ENCODE measurements at regions not wholly inside any gene's neighbourhood (a gene's known extent, or its start where the extent isn't known, plus 50 kb on each side); places are given as distances from the start of the nearest gene placed in this dataset.
"Not testable (repeated sequence)": the region's sequence is repeated elsewhere in the genome, so short reads cannot be mapped to it uniquely, and the experiment has no call there.

DNA sequence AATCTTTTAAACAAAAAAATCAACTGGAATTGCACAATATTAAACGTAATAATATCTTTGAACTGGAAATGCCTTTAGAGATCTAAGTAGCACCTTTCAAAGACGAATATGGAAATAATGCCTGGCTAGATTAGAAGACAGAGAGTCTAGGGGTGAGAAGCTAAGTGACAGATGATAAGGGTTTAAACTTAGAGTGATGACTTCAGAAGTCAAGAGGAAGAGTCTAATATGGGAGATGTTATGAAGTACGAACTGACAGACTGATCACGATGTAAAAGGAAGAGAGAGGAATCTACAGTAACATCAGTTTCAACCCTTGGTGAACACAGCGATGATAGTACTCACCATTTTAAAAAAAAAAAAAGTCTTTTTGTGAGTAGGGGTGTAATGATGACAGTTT is 57.9 kb downstream of the HINT1 start:
- no peak for DNase-seq (ENCODE audit: low spot score)

DNA sequence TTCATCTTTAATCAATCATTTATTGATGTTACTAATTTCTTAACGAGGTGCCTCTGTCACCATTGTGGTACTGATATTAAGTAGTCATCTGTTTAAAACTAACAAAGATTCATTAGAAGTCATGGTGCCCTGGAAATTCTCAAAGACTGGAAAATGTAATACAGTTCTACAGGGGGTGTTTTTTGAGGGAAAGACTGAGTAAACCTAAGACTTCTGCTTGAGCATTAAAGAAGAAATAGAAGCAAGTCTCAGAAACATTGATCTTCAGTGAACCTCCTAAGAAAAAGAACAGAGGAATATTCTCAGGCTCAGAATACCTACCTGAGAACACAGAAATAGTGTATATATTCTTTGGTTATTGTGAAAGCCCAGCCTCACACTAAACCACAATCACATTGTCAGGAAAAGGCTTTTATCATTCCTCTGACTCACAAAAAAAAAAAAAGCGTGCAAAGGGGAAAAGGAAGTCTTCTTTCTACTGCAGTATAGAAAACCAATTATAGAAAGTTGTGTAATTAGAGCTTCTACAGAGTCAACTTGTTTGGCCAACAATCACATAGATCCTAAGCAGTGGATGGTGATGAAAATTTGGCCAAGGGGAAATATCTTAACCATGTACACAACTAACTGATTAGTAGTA is 60.8 kb downstream of the HINT1 start:
- DNase-seq (ENCODE audit: low spot score): no peak

DNA sequence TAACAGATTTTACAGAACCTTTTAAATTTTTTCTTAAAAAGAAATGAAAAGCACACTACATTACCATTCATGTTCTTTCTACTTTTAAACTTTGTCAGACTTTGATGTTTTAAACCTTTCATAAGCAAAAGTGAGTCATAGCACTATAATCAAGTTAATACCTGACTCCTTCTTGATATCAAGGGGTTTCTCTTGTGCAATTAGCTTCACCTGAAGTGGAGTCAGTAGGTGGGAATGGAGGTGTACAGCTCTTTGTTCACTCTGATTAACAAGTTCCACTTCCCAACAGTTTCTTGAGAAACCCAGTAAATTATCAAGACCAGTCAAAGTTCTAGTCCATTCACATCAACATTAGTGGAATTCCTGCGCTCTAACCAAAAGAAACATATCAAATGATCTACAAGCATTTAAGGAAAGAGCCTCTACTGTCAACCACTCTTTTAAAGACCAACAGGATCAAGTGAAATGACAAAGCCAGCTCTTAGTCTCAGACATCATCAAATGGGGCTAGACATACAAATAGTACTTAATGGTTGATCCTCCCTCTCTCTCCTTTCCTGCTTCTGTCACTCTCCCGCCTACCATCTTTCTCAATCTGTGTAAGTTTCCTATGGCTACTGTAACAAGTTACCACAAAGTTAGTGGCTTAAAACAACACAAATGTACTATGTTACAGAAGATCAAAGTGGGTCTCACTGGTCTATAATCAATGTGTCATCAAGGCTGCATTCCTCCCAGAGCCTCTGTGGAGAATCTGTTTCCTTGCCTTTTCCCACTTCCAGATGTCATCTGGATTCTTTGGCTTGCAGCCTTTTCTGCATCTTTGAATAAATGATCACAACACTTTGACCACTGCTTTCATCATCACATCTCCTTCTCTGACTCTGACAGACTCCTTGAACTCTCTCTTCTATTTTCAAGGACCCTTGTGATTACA is 68.0 kb downstream of the HINT1 start:
- no peak for DNase-seq (ENCODE audit: low spot score)

DNA sequence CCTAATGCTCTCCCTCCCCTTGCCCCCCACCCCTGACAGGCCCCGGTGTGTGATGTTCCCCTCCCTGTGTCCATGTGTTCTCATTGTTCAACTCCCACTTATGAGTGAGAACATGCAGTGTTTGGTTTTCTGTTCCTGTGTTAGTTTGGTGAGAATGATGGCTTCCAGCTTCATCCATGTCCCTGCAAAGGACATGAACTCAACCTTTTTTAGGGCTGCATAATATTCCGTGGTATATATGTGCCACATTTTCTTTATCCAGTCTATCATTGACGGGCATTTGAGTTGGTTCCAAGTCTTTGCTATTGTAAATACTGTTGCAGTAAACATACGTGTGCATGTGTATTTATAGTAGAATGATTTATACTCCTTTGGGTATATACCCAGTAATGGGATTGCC is 69.5 kb downstream of the HINT1 start:
- not testable (repeated sequence) for DNase-seq (ENCODE audit: low spot score)

DNA sequence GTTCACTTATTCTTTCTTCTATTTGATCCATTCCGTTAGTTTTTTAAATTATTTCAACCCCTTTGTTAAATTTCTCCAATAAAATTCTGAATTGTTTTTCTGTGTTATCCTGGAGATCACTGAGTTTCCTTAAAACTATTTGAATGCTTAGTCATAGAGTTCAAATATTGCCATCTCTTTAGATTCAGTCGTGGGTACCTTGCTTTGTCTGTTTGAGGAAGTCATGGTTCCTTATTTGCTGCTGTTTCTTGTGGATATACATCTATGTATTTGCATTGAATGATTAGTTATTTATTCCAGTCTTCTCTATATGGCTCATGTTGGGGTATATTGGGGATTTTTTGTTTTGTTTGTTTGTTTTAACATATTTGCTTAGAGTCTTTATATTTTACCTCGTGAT is 80.6 kb downstream of the HINT1 start:
- DNase-seq (ENCODE audit: low spot score): no peak

DNA sequence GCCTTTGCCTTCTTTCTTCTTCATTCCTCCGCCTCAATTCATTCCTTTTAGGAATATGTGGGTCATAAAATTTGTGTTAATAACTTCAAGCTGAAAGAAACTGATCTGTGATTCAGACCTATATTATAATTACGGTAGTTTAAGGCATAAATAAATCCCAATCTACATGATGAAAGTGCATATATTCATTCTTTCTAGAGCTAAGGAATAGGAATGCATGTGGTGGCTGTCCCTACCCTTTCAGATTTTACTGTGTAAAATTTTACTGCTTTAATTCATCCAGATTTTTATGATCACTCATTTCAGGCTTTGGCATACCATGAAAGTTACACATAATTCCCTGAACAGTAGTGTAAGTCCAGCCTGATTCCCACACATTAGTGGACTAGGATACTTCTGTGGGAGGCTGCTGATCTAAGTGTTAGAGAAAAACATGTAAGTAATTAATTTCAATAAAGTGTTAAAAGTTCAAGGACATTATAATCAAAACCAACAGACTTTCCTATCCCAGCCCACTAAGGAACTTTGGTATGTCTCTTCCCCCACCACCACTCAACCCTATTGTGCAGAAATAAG is 83.1 kb downstream of the HINT1 start:
- DNase-seq (ENCODE audit: low spot score): no peak

DNA sequence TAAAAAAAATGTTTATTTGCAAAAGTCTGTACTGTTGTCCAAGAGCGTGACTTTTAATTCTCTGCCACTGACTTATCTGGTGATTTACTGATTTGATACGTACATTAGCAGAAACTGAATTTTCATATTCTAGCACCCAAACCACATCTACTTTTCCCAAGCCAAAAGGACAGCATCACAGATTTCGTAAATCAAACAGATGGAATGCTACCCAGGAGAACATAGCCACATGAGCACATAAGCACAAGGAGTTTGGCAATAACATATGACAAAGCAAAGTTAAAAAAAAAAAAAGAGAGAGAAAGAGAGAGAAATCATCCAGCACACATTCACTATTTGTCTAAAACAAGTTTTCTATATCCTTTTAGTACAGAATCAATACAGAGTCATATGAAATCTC is 83.7 kb downstream of the HINT1 start:
- DNase-seq (ENCODE audit: low spot score): no peak

DNA sequence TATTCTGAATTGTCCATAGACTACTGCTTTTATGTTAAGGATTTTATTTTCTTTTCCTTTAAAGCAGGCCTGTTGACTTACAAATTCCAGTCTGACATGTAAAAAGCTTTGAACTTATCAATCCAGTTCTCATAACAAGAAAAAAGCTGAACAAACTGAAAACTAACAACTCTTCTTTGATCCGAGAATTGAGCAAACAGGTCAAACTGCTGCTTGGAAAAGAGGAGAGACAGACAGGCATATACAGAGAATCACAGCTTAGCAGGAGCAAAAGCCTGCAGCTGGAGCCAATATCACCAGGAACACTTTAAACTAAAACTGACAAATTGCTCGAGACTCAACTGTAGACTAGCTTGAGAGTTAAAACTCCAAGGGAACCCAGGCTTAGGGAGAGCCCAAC is 85.8 kb downstream of the HINT1 start:
- no peak for DNase-seq (ENCODE audit: low spot score)

DNA sequence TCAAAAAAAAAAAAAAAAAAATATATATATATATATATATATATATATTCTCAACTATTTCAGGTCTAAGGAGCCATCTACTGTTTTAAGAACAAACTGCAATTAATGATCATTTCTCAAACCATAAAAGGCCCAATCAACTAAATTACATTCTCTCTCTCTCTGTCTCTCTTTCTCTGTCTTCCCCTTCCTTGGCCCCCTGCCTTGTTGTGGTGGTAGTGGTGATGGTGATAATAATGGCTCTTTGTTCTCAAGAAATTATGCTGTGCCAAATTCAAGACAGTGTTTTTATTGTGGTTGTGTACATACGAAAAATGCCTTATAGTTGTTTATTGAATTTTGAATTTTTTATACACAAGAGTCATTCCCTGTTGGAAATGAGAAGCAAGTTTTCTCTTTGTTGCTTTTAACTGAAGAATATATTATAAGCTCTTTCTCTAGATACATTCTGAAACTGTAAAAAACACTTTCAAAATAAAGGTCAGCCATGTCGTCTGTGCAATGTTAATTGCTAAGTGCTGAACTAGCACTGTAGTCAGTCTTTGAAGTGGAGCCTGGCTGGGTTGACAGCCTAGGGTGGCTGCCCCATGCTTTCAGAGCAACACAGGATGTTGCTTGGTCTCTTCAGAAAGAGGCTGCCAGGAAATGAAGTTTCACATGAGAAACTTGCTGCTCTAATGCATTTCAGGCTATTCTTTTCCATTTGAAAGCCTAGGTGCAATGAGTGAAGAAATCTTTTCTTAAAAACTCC is 96.0 kb downstream of the HINT1 start:
- DNase-seq (ENCODE audit: low spot score): no peak

DNA sequence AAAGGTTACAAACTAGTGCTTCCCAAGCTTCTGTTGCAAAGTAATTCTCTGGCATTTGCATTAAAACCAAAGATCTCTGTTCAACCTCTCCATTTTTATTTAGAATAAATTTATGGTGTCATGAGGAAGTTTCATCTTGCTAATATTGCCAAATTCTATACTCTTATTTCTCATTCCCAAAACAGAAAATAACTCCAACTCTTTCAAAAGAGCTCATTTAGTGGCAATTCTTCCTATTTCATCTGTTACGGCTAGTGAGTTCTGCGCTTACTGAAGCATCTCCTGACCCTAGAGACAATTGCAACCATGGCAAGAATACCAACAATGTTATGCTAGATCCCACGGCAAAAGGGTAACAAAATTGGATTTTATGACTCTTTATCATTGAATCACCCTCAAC is 97.0 kb downstream of the HINT1 start:
- DNase-seq (ENCODE audit: low spot score): no peak

DNA sequence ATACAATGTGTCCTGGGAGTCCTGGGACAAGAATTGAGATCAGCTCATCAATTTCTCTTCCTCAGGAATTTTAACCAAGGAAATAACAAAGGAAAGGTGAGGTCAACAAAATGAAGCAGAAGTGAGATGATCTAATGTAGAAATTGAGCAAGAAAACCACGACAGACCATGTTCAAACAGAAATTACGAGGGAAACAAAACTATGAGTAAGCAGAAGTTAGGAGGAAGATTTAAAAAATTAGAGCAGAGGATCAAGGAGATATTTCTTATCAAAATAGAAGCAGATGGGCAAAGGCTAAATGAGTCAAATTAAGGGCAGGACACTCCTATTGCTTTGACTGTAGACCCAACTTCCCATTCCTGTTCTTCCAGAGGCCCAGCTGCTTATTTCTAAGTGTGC is 97.4 kb downstream of the HINT1 start:
- no peak for DNase-seq (ENCODE audit: low spot score)

DNA sequence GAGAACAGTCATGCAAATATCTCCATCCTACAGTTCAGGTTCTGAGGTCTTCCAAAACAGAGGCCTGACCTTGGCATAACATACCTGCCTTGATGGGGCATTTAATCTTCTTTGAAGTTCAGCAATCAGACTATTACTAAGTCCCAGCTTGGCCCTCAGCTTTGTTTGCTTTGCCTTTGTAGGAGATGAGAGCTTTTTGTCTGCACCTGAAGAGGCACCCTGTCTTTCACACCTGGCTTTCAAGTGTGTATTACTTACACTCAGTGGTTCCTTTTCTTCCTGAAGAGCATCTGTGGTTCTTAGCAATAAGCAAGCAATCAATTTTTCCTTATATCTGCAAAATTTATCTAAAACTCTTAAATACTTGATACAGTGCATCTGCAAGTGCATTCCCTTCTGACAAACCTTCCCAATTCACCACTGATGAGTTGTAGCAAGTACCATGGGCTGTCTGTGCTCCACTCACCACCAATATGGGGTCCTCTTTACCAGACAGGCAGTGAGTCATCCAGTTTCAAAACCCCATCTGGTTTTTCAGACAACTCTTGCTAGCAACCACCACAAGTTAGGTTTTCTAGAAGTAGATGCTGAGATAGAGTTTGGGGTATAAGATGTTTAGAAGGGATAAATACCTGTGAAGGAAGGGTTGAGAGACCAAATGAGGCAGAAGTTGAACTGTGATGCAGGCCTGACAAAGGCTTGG is 100.2 kb downstream of the HINT1 start:
- DNase-seq (ENCODE audit: low spot score): no peak

DNA sequence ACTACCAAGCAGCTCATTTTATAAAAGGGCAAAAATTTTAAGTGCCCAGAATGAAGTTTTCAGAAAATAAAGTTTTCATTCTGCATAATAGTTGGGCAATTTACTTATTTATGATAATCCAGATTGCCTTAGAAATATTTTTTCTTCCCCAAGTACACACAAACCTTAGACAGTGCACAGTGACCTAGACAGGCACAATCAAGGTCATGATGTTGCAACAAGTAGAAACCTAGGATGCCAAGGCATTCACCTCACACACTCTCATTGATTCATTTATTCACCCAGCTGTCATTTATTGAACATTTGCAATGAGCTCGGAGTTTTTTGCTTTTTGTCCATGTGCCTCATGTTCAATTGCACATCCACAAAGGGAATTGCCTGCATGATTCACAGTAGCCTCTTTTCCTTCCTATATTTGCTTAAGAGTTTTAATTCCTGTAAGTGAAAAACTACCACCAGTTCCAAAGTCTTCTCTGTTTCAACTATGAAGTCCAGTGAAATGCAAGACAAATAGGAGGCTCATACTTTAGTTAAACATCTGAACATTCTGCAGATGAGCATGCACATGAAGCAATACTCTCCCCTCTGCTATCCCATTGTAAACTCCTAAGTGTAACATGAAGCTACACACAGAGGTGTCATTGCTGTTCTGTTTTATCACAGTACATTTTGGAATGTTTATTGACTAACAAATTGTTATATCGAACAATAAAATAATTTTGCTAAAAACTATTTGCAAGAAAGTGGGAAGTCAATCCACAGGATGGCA is 122.9 kb downstream of the HINT1 start:
- DNase-seq (ENCODE audit: low spot score): no peak

DNA sequence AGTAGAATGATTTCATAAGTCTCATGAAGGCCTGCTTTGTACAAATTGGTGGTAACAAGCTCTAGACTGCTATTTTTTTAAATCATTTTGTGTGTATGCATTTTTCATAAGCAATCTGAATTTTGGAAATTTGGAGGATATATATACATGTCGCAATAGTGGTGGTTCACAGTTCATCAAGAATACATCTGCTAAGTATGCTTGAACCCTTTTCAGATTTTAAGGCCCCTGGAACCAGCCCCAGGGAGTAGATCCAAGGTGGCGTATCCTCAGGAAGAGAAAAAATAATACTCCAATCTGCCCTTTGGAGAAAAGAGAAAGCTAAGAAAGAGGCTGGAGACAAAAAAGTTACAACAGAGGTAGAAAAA is 141.6 kb downstream of the HINT1 start:
- no peak for DNase-seq (ENCODE audit: low spot score)

DNA sequence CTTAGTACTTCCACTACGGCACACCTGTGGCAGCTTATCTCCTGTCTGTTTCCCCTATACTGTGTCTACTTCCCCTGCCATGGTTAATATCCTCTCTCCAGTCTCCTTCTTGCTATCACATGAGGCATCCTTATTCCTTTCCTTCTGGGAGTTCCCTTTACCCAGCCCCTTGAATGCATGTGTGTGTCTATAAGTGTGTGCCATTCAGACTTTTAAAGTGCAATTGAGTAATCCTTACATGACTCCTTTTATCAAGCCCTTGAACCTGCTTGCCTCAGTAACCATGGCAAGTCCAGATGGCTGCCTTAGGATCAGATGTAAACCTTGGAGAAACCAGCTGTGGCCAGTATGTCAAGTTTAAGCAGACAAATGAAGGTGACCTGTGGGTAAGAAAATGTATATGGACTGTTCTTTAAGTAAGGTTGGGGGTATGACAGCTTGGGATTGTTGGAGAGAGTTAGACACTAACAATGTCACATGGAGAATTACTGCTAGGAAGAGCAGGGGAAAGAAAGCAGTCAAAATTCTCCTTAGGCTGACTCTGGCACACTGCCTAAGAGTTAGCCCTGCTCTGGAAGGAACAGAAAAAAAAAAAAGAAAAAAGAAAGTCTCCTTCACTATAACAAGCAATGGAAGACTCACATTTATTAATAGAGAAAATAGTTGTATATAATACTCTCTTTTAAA is 142.1 kb downstream of the HINT1 start:
- no peak for DNase-seq (ENCODE audit: low spot score)

DNA sequence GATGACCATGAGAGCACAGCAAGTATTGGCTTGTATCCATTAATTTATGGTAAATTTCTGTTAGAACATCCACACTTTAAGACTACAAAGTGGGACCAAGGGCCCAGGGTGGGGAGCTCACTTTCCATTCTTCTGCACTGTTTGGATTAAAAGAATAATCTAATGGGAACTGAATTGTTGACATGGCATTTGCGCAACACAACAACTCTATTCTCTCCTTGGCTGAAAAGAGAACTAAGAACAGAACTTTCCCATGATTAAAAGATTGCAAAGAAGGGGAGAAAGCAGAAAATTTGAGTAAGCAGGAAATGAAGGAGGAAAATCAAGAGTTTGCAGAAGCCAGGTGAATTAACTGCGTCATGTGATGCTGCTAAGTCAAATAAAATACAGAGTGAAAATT is 143.4 kb downstream of the HINT1 start:
- no peak for DNase-seq (ENCODE audit: low spot score)

DNA sequence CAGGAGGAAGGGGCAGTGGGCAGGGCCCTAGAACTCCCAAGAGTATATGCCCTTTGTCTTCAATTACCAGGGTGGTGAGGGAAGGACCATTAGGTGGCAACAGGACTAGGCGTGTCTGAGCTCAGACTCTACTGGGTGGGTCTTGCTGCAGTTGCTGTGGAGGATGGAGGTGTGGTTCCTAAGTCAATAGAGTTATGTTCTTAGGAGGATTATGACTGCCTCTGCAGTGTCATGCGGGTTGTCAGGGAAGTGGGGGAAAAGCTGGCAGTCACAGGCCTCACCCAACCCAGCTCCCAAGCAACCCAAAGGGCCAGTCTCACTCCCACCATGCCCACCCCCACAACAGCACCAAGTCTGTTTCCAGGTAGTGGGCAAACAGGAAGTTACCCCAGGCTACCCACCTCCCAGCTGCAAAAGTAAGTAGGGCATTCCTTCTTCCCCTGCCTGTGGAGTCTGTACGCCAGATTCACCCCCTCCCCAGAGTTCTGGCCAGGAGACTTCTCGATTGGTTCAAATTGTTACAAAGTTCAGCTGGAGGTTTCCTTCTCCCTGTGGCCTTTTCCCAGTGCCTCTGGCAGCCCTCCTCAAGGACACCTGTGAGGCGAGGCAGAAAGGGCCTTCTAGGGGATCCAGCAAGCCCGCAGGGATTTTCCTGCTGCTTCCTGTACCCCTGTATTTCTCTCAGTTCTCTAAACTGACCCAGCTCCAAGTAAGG is 145.3 kb downstream of the HINT1 start:
- DNase-seq (ENCODE audit: low spot score): no peak

DNA sequence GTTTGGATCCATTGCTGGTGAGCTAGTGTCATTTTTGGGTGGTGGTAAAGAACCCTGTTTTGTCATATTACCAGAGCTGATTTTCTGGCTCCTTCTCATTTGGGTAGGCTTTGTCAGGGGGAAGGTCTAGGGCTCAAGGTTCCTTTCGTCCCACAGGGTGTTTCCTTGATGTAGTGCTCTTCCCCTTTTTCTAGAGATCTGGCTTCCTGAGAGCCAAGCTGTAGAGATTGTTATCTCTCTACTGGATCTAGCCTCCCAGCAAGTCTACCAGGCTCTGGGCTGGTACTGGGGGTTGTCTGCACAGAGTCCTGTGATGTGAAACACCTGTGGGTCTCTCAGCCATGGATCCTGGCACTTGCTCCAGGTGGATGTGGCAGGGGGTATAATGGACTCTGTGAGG is 145.9 kb downstream of the HINT1 start:
- no peak for DNase-seq (ENCODE audit: low spot score)

DNA sequence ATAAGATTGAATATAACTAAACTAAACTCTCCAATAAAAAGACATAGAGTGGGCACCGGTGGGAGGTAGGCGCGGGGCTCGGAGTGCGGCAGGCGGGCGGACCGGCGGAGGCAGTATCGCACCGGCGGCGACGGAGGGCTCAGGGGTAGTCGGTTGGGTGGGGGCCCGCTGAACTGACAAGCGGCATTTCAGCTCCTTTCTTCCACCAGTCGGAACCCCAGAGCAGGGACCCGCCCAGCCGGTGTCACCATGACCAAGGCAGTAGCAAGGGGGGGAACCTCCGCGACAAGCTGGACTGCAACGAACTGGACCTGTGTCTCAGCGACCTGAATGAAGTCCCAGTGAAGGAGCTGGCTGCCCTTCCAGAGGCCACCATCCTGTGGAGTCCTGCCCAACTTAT is 156.7 kb downstream of the HINT1 start:
- DNase-seq (ENCODE audit: low spot score): no peak

Data from ecto neural progenitor cell (in vitro differentiated cells).